Progenitor cell of endocrine pancreas (in vitro differentiated cells): ENCODE measurements at regions not wholly inside any gene's neighbourhood (a gene's known extent, or its start where the extent isn't known, plus 50 kb on each side); places are given as distances from the start of the nearest gene placed in this dataset.

Experiments used
- DNase-seq: peaks from one replicate; pipeline ENCODE4 v3.0.0; 2021; ENCODE audit warnings: low spot score; ENCODE audit not compliant: unreplicated experiment
- H3K27ac Mint-ChIP-seq: 2 replicates; pipeline ENCODE4 v1.8.0; 2021; ENCODE audit warnings: mild to moderate bottlenecking, moderate library complexity, mixed read lengths
- H3K27me3 Mint-ChIP-seq: 2 replicates; pipeline ENCODE4 v1.8.0; 2021; ENCODE audit warnings: mixed read lengths
- H3K36me3 Mint-ChIP-seq: 2 replicates; pipeline ENCODE4 v1.8.0; 2022; ENCODE audit warnings: mixed read lengths; ENCODE audit not compliant: insufficient read depth
- H3K4me1 Mint-ChIP-seq: 2 replicates; pipeline ENCODE4 v1.8.0; 2021; ENCODE audit warnings: low read depth, mixed read lengths
- H3K4me3 Mint-ChIP-seq: 2 replicates; pipeline ENCODE4 v1.8.0; 2021; ENCODE audit warnings: low read depth, mild to moderate bottlenecking, moderate library complexity, mixed read lengths
- H3K9me3 Mint-ChIP-seq: 2 replicates; pipeline ENCODE4 v1.8.0; 2021; ENCODE audit warnings: low read depth, mixed read lengths
- CTCF ChIP-seq: fragments of 200-600 bp; sonication (generic); IDR thresholded peaks from one replicate; pipeline ENCODE4 v1.5.0; 2021; ENCODE audit warnings: antibody characterized with exemption, mild to moderate bottlenecking; ENCODE audit not compliant: unreplicated experiment

GRCh38 chr7:128158370-128158769 lies 82.7 kb upstream of the LEP start:
- Mint-ChIP-seq H3K27me3 (peaks cover 75% of the 10 kb centered on the region), H3K27ac (no peak overlapping the region), H3K4me1 (no peaks in the 10 kb centered on the region), H3K9me3 (no peaks in the 10 kb centered on the region), H3K36me3 (no peaks in the 10 kb centered on the region), H3K4me3 (no peak overlapping the region)
- no peak for TF ChIP-seq CTCF
- DNase-seq, result no peak

- Mint-ChIP-seq H3K36me3 (no peaks in the 10 kb centered on the region), H3K27ac (no peak overlapping the region), H3K9me3 (no peaks in the 10 kb centered on the region), H3K4me1 (peaks cover 4% of the 10 kb centered on the region), H3K4me3 (no peak overlapping the region), H3K27me3 (peaks cover 74% of the 10 kb centered on the region)
- DNase-seq, result no peak
- no peak for TF ChIP-seq CTCF
These were observed 80.8 kb upstream of the LEP start for GRCh38 chr7:128160296-128160695.

- Mint-ChIP-seq H3K4me3 (no peak overlapping the region), H3K4me1 (peaks cover 5% of the 10 kb centered on the region), H3K27me3 (peaks cover 80% of the 10 kb centered on the region), H3K36me3 (no peaks in the 10 kb centered on the region), H3K27ac (no peak overlapping the region), H3K9me3 (no peaks in the 10 kb centered on the region)
- no peak for DNase-seq
- no peak for TF ChIP-seq CTCF
These were observed 79.5 kb upstream of the LEP start for GRCh38 chr7:128161466-128162125.

- peaks cover 6% of the 10 kb centered on the region for H3K4me1 Mint-ChIP-seq
- no peak for DNase-seq
- no peaks in the 10 kb centered on the region for H3K36me3 Mint-ChIP-seq
- H3K27me3 Mint-ChIP-seq, result peaks cover 71% of the 10 kb centered on the region
- TF ChIP-seq CTCF, result no peak
- H3K4me3 Mint-ChIP-seq, result no peak overlapping the region
- H3K27ac Mint-ChIP-seq, result no peak overlapping the region
- no peaks in the 10 kb centered on the region for H3K9me3 Mint-ChIP-seq
These were observed 78.4 kb upstream of the LEP start for GRCh38 chr7:128162666-128163065.

- H3K4me3 Mint-ChIP-seq, result no peak overlapping the region
- no peak for DNase-seq
- H3K27me3 Mint-ChIP-seq, result peaks cover 70% of the 10 kb centered on the region
- TF ChIP-seq CTCF, result no peak
- H3K4me1 Mint-ChIP-seq, result peaks cover 7% of the 10 kb centered on the region
- H3K36me3 Mint-ChIP-seq, result no peaks in the 10 kb centered on the region
- H3K9me3 Mint-ChIP-seq, result no peaks in the 10 kb centered on the region
- H3K27ac Mint-ChIP-seq, result no peak overlapping the region
These were observed 77.6 kb upstream of the LEP start for GRCh38 chr7:128163473-128163872.
